ENCODE measurements at regions not wholly inside any gene's neighbourhood (a gene's known extent, or its start where the extent isn't known, plus 50 kb on each side); places are given as distances from the start of the nearest gene placed in this dataset.
"Not testable (repeated sequence)": the region's sequence is repeated elsewhere in the genome, so short reads cannot be mapped to it uniquely, and the experiment has no call there.

DNA sequence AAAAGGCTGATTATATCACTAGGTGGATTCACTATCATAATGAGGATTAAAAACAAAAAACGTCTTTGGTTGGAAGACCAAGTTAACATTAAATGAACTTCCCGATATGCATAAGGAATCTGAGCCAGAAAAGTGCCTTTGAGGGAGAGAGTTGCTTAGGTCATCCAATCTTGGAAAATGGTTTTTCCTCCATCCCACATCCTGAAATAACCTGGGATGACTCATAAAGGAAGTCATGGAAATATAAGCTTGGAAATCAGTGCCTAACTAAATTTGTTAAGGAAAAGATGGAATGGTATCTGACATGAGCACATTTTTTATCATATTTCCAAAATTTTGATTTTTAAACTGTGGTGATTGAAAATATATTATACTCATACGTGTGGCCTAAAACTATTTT lies 66.0 kb downstream of the KBTBD8 start:
- DNase-seq, result no peak

DNA sequence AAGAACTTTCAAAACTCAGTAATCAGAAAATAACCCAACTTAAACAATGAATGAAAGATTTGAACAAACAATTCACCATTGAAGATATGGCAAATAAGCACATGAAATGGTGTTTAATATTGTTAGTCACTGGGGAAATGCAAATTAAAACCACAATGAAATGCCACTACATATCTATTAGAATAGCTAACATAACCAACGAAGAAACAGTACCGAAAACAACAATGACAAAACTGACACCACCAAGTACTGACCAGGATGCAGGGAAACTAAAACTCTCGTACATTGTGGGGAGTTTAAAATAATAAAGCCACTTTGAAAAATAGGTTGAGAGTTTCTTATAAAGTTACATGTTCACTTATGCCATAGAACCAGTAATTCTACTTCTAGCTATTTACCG lies 69.1 kb downstream of the KBTBD8 start:
- no peak for DNase-seq

DNA sequence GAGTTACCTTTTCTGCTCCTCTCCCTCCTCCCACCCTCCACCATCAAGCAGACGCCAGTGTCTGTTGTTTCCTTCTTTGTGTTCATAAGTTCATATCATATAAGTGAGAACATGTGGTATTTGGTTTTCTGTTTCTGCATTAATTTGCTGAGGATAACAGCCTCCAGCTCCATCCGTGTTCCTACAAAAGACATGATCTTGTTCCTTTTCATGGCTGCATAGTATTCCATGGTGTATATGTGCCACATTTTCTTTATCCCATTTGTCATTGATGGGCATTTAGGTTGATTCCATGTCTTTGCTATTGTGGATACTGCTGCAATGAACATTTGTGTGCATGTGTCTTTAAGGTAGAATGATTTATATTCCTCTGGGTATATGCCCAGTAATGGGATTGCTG lies 74.5 kb downstream of the KBTBD8 start:
- DNase-seq, result not testable (repeated sequence)

DNA sequence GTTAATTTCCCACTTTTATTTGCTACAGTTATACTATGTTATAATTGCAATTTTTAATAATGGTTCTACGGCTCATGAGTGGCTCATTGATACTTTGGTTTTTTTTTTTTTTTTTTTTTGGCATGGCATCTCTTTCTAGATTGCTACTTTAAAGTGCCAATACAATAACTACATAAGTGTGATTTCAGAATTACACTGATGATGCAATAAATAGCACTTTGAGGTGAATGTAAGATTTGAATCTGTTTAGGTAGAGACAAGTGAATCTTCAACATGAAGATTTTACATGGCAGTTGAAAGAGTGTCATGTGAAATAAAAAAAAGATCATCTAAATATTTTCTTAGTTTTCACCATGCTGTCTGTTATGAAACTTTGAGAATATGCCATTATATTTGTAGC lies 75.7 kb downstream of the KBTBD8 start:
- no peak for DNase-seq

DNA sequence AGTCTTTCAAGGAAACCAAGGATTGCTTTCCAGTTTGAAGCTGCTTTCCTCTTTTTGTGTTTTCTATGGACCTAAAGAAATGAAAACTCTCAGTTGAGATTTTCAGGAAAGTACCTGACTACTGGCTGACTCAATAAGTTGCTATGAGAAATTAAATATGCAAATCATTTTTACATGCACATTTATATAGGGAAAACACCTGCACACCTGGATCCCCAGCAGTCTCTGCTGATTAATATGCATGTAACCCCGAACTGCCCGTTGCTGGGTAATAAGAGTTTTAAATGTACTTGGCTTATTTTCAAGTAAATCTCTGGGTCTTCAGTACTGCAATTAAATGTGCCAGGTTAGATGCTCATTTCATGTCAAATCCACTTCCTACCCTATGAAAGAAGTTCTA lies 77.2 kb downstream of the KBTBD8 start:
- DNase-seq, result no peak

DNA sequence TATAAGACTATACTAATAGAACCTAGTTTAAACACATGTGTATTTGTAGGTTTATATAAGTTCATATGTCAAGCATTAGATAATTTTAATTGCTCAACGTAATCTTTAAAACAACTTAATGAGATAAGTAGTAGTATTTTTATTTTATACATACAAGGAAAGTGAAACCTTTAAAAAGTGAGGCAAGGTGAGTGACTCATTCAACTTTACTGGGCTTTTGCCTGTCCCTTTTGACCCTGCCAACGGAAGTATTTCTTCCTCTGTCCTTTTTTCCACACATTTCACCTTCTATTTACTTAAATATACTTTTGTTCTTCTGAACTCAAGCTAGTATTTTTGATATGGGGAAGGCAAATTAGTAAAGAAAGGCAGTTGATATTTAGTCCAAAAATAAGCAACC lies 78.5 kb downstream of the KBTBD8 start:
- DNase-seq, result no peak

DNA sequence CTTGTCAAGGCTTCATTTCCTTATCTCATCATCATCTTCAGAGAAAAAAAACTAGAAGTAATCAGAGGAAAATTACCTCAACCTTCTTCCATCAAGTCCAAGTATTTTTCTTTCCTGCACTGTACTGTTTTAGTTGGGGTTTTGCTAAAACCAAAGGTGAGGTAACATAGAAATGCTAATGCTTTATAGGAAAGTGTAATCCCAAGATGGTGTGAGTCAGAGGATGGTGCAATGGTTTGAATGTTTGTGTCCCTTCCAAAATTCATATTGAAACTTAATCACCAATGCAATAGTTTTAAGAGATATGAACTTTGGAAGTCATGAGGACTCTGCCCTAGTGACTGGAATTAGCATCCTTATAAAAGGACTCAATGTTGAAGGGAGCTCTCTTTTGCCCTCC lies 79.5 kb downstream of the KBTBD8 start:
- DNase-seq, result no peak

DNA sequence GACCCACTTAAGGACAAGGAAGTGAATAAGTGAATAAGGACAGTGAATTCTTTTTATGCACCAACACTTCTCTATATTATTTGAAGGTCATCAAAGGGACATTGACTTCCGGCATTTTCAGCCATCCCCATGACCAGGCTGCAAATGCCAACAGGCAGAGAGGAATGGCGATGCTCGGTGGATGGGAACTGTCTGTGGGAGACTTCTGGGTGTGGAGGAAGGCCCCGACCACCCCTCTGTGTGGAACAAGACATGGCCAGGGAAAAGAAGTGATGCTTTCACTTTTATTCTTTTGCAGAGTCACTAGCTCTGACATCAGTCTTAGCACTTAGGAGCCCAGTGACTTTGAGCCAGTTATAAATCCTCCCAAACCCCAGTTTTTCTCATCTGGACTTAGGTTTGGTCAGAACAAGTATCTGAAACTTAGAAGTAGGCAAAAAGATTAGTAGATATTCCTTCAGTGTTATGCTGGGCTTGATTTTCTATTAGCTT lies 84.5 kb downstream of the KBTBD8 start:
- no peak for DNase-seq

DNA sequence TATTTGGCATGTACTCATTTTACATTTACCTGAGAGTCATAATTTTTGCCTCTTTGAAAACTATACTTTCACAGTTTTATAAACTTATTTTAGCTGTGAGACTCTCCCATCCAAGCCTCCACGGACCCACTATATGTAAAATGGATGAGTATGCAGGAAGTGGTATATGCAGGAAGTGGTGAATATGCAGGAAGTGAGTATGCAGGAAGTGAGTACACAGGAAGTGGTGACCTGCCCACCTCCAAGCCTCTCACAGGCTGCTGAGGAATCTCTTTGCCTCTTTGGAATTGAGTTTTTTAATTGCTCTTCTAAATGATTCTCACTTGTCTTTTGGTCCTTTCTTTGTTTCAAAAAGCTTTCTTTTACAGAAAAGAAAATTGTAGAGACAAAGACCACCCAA lies 85.2 kb downstream of the KBTBD8 start:
- DNase-seq, result no peak

DNA sequence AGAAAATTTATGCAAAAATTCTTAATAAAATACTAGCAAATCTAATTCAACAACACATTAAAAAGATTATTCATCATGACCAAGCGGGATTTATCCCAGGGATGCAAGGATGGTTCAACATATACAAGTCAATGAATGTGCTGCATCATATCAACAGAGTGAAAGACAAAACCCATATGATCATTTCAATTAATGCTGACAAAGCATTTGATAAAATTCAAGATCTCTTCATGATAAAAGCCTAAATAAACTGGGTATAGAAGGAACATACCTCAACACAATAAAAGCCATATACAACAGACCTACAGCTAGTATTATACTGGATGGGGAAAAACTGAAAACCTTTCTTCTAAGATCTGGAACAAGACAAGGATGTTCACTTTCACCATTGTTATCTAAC lies 89.7 kb downstream of the KBTBD8 start:
- no peak for DNase-seq

DNA sequence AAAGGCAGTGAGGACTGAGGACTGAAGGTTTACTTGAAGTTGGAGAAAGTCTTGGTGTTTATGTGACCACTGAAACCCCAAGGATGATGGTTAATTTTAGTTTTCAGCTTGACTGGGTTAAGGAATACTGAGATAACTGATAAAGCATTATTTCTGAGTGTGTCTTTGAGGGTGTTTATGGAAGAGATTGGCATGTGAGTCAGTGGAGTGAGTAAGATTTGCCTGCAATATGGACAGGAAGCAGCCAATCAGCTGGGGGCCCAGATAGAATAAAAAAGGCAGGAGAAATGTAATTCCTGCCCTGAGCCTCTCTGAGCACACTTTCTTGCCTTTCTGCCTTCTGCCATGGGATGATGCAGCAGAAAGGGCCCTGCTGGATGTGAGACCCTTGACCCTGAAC lies 92.4 kb downstream of the KBTBD8 start:
- DNase-seq, result no peak

DNA sequence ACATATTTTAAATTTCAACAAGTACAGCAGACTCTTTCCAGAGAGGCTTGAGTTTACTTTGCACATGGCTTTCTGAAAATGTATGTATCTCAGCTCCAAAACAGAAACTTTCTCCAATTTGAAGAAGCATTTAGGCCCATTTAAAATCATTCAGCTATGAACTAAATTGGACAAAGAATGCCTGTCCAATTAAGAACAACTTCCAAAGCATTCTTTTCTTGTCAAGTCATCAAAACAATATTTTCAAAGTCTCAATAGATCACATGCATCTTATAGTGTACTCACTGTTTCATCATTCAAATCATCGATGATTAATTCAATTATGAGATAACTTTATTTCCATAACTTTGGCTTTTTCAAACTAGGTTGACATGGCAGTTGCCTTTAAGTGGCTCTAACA lies 95.2 kb downstream of the KBTBD8 start:
- DNase-seq, result no peak

DNA sequence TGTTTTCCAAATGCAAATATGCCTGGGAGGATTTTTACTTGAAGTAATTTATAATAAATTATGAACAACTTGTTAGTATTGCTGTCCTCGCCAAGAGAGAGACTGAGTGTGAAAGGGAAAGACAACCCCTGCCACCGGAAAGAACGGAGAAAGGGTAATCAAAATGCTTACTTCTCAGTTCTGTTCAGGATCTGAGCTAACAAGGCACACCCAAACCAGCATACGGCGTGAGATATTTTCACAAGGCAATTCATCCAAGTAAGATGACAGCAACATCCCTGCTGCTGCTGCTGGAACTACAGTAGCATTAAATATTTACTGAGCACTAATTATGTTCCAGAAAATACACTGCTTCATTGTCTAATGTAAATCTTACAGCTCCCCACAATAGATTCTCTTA lies 96.1 kb downstream of the KBTBD8 start:
- no peak for DNase-seq

DNA sequence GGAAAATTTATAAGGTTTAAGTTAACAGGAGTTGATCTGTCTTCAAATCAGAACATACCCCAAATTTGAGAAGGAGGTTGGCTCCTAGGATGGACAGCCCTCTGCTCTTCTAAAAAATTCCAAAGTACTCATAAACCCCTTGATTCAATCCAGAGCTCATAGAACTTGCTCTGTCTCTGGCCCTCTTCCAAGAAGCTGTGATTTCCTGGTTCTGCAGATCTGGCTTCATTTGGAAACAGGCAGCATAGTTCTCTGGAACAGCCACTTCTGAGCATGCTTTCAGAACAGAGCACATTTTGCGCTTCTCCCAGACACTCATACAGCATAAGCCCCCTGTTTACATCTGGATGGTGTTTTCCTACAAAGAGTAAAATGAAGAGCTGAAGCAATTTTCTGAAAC lies 96.7 kb downstream of the KBTBD8 start:
- DNase-seq, result no peak

DNA sequence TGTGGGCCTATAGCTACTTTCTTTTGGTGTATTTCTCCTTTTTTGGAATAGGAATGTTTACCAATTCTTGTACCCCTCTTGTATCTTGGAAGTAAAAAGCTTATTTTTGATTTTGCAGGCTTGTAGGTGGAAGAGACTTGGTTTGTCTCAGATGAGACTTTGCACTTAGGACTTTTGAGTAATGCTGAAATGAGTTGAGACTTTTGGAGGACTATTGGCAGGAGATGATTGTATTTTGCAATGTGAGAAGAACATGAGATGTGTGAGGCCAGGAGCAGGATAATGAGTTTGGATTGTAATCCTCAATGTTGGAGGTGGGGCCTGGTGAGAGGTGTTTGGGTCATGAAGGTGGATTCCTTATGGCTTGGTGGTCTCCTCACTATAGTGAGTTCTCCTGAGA lies 106.3 kb downstream of the KBTBD8 start:
- no peak for DNase-seq

DNA sequence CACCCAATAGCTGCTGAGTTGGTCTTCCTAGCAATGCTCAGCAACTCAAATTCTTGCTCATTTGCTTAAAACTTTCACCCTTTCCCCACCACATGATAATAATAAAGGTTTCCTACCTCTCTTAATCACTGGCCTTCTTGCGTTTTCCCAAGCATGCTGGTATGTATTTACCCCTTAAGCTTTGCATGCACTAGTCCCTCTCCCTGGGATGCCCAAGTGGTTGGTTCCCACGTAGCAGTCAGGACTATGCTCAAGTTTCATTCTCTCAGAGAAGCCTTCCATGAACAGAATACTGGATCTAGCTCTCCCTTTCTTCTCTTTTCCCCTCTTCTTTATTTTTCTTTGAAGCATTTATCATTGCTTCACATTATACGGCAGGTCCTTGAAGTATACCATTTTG lies 108.8 kb downstream of the KBTBD8 start:
- DNase-seq, result no peak

DNA sequence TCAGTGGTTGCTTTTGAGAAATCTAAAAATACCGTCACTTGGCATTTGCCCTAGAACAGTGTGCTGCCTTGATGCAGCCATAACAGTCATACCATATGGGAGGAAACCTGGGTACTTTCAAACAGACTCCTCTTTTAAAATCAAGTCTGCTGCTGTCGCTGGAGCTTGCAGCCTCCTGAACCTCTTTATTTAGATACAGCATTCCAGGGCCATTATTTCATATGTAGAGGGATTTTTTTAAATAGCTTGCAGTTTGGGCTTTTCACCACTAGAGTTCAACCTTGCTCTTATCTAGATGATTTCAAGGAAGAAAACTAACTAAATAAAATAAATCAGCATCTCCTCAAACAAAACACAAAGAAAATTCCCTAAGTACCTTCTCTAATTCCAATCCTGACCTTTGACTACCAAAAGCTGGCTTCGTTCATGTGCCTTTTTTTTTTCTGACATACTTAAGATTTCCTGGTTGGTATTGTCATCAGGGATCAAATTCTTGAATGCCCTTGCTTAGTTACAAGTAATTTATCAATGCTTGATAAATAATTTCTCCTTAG lies 111.6 kb downstream of the KBTBD8 start:
- DNase-seq, result no peak

DNA sequence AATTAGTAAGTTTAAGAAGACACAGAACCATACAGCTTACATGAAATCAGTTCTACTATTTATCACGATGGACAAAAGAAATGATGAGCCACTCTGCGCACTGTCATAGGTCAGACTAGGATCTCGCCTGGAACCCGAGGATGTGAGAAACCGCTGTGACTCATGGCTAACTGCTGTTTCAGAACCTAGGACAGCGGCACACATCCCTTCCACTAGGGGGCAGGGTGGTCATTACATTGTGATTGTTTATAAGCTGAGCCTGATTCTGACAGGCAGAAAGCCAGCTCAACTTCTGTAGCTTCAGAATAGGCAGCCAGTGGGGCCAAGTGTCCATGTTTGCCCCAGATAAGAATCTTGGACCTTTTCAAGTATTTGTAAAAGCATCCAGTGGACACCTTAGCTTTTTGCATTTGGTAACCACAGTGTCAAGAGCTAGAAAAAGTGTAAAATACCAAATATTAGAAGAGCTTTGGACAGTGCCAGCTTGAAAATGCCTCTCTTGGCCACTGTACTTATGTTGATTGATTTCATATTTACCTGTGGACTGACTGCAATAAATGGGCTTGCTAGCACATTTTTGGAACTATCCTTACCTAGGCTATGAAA lies 115.8 kb downstream of the KBTBD8 start:
- DNase-seq, result peak; percentile 31

DNA sequence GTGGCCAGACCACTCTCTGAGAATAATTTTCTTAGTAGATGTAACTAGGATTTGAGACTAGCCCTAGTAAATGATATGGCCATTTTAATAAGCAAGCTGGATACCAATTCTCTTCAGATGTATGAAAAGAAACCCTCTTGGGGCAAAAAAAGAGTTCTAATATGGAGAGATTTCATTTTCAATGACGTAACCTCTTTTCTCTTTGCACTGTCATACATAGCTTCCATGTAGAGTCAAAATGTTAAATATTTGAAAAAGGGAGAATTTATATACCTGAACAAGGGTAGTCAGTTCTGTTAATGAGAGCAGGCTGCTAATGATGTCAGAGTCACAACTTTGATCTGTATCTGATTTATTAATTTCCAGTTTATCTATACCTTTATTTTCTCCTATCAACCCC lies 120.0 kb downstream of the KBTBD8 start:
- no peak for DNase-seq

DNA sequence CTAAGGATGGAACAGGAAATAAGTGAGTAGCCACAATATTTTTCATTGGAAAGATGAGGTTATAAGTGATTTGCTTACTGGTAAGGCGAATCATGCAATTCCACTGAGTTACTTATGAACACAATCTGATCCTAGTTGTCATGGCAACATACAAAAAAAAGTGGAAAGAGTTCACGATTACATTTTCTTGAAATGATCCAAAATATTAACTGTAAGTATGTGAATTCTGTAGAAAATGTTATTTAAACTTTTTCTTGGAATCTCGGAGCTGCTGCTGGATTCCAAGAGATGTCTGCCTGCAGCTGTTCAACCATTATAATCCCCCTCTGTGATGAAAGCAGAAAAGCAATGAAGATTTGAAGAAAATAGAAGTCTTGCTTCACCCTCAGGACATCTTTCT lies 120.5 kb downstream of the KBTBD8 start:
- DNase-seq, result no peak

DNA sequence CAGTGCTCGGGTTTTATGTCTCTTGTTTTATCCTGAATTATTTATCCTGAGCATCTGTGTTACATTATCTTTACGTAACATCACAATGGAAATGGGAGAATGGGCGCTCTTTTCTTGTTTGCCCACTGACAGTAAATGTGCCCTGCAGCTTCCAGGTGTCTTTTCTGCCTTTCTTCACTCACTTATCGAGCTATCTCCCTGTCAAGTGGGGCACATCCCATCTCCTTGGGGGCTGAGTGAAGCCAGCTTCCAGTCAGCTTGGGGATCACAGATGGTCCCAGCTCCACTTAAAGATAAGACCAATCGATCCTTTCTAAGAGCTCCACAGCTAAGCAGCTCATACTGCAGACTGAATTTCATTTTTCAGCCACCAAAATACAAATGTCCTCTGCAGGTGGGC lies 125.8 kb downstream of the KBTBD8 start:
- no peak for DNase-seq

DNA sequence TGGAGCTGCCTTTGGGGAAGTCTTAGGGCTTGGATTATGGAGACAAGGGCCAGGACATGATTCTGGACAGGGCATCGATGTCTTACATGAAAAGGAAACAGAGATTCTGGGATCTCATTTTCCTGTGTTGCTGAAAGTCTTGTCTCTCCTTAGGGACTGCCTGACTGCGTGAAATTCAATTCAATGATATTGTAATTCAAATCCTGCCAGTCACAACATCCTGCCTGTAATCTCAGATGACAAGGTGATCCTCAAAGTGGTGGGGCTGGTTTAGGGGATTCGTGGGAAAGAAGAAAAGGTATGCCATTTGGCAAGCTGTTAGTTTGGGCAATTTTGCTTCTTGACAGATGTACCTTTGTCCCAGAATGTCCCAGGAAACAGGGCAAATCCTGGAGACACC lies 129.1 kb downstream of the KBTBD8 start:
- no peak for DNase-seq

DNA sequence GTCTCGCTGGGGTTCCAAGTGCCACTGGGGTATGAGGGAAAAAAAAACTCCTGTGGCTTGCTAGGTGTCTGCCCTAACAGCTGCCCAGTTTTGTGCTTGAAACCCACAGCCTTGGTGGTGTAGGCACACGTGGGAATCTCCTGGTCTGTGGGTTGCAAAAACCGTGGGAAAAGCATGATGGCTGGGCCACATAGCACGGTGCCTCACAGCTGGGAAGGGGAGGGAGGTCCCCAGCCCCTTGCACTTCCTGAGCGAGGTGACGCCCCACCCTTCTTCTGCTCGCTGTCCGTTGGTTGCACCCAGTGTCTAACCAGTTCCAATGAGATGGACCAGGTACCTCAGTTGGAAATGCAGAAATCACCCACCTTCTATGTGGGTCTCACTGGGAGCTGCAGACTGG lies 144.3 kb downstream of the KBTBD8 start:
- DNase-seq, result no peak

DNA sequence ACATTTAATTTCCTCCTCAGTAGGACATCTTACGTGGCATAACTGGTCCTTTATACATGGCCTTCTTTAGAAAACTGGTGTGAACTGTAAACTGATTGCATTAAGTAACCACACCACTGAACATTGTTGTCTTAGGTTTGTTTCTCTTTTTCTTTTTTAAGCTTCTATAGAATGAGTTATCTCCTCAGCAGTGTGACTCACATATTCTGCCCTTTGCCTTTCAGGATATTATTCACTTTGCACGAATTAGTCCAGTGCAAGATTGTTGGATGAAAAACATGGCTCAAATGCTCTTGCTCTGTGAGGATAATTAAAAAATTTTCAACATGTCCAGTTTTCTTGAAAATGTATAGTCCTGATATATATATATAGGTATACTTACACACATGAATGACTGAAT lies 147.6 kb downstream of the KBTBD8 start:
- no peak for DNase-seq

DNA sequence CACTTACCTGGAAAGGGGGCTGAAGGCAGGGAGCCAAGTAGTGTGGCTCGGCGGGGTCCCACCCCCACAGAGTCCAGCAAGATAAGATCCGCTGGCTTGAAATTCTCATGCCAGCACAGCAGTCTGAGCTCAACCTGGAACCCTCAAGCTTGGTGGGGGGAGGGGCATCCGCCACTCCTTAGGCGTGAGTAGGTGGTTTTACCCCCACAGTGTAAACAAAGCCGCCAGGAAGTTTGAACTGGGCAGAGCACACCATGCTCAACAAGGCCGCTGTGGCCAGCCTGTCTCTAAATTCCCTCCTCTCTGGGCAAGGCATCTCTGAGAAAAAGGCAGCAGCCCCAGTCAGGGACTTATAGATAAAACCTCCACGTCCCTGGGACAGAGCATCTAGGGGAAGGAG lies 156.3 kb downstream of the KBTBD8 start:
- DNase-seq, result no peak

DNA sequence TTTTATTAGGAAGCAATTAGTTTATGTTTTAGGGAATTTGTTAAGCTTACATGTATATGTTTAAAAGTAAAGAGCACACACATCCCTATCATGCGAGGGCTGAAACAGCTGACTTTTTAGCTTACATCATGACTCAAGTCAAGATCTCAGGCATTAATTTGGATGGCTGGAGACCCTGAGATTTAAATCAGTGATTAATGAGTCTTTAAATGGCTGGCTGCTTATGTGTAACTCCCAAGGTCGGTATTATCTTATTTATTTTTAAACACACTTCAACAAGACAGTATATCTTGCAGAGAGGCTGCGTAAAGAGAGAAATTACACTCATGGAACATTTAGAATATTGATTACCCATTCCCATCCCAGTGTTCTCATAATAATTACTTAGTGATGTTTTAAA lies 169.4 kb downstream of the KBTBD8 start:
- DNase-seq, result no peak
